ENCODE measurements at regions not wholly inside any gene's neighbourhood (a gene's known extent, or its start where the extent isn't known, plus 50 kb on each side); places are given as distances from the start of the nearest gene placed in this dataset.
"Not testable (repeated sequence)": the region's sequence is repeated elsewhere in the genome, so short reads cannot be mapped to it uniquely, and the experiment has no call there.

- DNase-seq (ENCODE audit: low spot score) = no peak
Measured at GRCh38 chr3:24687671-24688070, 193.0 kb upstream of the THRB start.

GRCh38 chr3:24688446-24689148, 193.9 kb upstream of the THRB start:
- DNase-seq (ENCODE audit: low spot score) = no peak

GRCh38 chr3:24689353-24689752, 194.7 kb upstream of the THRB start:
- DNase-seq (ENCODE audit: low spot score) = no peak

GRCh38 chr3:24690777-24691176, 196.1 kb upstream of the THRB start:
- no peak for DNase-seq (ENCODE audit: low spot score)

GRCh38 chr3:24699078-24699477, 204.4 kb upstream of the THRB start:
- DNase-seq (ENCODE audit: low spot score) = not testable (repeated sequence)

- no peak for DNase-seq (ENCODE audit: low spot score)
Measured at GRCh38 chr3:24704496-24704895, 209.8 kb upstream of the THRB start.

- no peak for DNase-seq (ENCODE audit: low spot score)
Measured at GRCh38 chr3:24707936-24708335, 213.3 kb upstream of the THRB start.

GRCh38 chr3:24709956-24710355, 215.3 kb upstream of the THRB start:
- no peak for DNase-seq (ENCODE audit: low spot score)

- no peak for DNase-seq (ENCODE audit: low spot score)
Measured at GRCh38 chr3:24713516-24713915, 218.9 kb upstream of the THRB start.

- no peak for DNase-seq (ENCODE audit: low spot score)
Measured at GRCh38 chr3:24714436-24714835, 219.8 kb upstream of the THRB start.

- DNase-seq (ENCODE audit: low spot score) = no peak
Measured at GRCh38 chr3:24715171-24715792, 220.6 kb upstream of the THRB start.

GRCh38 chr3:24722087-24722486, 227.4 kb upstream of the THRB start:
- no peak for DNase-seq (ENCODE audit: low spot score)

- no peak for DNase-seq (ENCODE audit: low spot score)
Measured at GRCh38 chr3:24725514-24726255, 231.0 kb upstream of the THRB start.

- DNase-seq (ENCODE audit: low spot score) = no peak
Measured at GRCh38 chr3:24726423-24726822, 231.8 kb upstream of the THRB start.

- no peak for DNase-seq (ENCODE audit: low spot score)
Measured at GRCh38 chr3:24730173-24730572, 235.5 kb upstream of the THRB start.

- no peak for DNase-seq (ENCODE audit: low spot score)
Measured at GRCh38 chr3:24734019-24734418, 239.4 kb upstream of the THRB start.

- no peak for DNase-seq (ENCODE audit: low spot score)
Measured at GRCh38 chr3:24736701-24737100, 242.1 kb upstream of the THRB start.

GRCh38 chr3:24740326-24740725, 245.7 kb upstream of the THRB start:
- no peak for DNase-seq (ENCODE audit: low spot score)

- DNase-seq (ENCODE audit: low spot score) = no peak
Measured at GRCh38 chr3:24741506-24741905, 246.9 kb upstream of the THRB start.

- DNase-seq (ENCODE audit: low spot score) = no peak
Measured at GRCh38 chr3:24748520-24748919, 253.9 kb upstream of the THRB start.

- DNase-seq (ENCODE audit: low spot score) = no peak
Measured at GRCh38 chr3:24751020-24751419, 256.4 kb upstream of the THRB start.

GRCh38 chr3:24756101-24756888, 261.6 kb upstream of the THRB start:
- DNase-seq (ENCODE audit: low spot score) = no peak

- DNase-seq (ENCODE audit: low spot score) = no peak
Measured at GRCh38 chr3:24763393-24763792, 268.7 kb upstream of the THRB start.
